ENCODE measurements at regions not wholly inside any gene's neighbourhood (a gene's known extent, or its start where the extent isn't known, plus 50 kb on each side); places are given as distances from the start of the nearest gene placed in this dataset.

- TF ChIP-seq FOXA1 (IDR thresholded peaks at IDR 0.05) (no peak), ARNT (IDR thresholded peaks at IDR 0.05) (no peak)
Measured at GRCh38 chr16:88264641-88265285, 118.0 kb upstream of the ZNF469 start.
